Stimulated activated CD8-positive, alpha-beta memory T cell treated with anti-CD3 and anti-CD28 coated beads, Interleukin-15, amount 100 ng/mL, for 4 hours (primary cell): ENCODE measurements at regions not wholly inside any gene's neighbourhood (a gene's known extent, or its start where the extent isn't known, plus 50 kb on each side); places are given as distances from the start of the nearest gene placed in this dataset.

Experiments used
- DNase-seq, 2 donors: peaks; one replicate each; pipeline ENCODE4 v3.0.0-alpha.2; 2020; ENCODE audit warnings: low read depth in 2 of 2

DNA sequence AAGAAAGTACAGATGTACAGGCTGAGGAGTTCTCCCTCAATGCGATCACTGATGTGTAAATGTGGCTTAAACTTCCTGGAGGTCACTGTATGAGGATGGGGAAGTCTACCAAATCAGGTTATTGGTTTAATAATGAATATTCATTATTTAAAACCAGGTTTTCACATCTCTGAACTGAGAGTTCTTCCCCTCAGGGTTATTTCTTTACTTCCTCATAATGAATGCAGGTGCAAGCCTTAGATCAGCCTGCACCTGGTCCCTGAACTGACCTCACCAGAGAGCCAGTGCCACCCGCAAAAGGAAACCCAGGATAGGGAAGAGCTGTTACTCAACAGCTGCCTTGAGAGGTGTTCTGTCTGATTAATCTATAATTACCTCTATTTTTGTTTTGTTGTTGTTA is 369.0 kb downstream of the EPHA4 start:
- no peak for DNase-seq

DNA sequence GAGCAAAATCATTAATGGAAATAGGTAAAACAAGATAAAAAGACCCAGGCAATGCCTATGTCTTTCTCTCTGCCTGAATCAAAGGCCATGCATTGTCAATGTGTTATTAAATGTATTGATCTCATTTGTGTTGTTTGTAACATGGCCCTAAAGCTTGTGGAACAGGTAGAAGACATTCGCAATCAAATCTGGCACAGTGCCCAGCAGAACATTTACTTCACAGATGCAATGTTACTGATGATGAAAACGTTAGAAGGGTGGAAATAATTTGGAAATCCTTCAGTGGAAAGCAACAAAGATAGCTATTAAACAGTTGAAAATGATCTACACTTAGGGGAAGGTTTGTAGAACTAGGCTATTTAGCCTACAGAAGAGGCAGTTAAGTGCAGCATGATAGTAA is 368.2 kb downstream of the EPHA4 start:
- no peak for DNase-seq

DNA sequence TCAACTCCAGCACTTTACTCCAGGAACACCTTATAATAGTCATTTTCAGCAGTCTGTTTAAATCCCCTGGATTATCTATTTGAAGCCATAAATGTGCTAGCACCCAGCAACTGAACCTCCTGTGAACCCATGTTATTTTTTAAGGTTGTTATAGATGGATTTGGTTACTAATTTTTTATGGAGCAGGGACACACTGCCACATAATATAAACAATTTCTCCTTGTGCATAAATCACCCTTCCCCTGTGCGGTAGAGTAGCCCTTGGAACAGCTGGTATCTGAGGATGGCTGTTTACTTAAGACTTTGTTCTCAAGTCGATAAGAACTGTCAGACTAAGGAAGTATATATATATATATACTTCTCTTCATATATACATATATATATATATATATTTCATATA is 367.4 kb downstream of the EPHA4 start:
- DNase-seq, result no peak

DNA sequence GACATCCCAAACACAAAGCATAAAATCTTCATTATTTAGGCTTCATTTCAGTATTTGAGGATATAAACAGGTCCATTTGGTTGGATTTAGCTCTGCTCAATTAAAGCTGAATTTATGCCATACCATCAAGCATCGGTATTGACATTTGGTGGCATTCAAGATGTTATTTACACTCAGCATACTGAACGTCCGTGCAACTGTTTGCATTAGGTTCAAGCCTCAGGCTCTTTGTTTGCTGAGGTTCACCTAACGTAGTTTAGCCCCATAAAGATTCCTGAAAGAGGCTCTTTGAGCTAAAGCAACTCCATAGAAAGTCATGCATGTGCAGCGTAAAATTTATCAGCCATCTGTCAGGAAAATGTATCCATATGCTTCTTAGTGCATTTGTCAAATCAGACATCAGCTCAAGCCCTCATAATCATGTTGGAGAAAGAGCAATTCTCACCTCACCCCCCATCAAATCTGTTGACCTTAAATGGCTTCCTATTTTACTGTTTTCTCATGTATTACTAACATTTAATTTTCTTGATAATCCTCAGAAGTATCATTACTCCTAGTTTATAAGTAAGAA is 366.9 kb downstream of the EPHA4 start:
- DNase-seq, result no peak

DNA sequence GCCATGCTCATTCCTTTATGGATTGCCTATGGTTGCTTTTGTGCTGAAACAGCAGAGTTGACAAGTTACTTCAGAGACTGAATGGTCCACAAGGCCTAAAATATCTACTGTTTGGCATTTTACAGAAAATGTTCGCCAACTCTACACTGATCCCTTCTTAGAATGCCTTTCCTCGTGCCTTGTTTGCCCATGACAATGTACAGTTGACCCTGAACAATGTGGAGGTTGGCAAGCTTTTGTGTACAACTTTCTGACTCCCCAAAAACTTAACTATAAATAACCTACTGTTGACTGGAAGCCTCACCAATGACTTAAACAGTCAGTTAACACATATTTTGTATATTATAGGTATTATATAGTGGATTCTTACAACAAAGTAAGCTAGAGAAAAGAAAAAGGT is 361.4 kb downstream of the EPHA4 start:
- no peak for DNase-seq

DNA sequence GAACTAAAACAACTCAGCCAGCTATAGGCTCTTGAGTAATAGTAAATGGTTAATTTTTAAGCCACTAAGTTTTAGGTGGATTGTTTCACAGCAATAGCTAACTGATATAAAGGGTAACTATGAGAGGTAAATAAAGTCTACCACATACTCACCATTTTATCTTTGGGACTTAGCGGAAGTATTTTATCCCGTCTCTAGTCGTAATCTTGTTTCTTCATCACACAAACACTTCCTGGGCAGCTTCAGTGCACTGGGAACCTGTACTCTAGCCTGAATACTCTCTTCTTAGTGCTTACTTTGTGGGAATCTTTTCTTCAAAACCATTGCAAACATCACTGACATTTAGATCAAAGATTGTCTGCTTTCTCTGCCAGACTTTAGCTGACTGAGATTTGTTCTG is 360.5 kb downstream of the EPHA4 start:
- no peak for DNase-seq

DNA sequence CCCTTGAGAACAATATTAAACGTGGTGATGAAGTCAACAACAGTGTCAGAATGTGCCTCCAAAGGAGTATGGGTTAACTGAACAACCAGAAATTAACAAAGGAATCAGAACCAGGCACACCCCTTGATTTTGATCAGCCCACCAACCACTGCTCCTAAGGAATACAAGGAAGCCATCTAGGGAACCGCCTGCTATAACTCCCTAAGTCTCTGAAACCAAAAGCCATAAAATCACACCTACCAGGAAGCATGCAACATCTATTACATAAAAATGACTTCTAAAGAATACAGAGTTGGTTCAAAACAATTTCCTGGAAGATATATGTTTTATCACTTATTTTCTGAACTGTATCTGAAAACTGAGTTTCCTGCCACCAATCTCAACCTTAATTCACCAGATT is 360.0 kb downstream of the EPHA4 start:
- no peak for DNase-seq

DNA sequence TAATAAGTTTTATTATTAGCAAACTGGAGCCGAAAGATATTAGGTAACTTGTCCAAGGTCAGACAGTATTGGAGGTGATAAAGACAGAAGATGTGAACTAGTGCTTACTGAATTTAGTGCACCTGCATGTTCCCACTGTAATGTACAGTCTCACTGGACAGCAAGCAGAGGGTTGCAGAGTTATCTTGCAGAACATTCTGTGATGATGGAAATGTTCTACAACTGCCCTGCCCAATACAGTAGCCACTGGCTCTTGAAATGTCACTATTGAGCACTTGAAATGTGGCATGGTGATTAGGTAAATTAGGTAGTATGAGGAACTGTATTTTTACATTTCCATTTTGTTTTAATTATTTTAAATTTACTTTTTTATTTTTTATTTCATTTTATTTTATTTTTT is 356.6 kb downstream of the EPHA4 start:
- no peak for DNase-seq

DNA sequence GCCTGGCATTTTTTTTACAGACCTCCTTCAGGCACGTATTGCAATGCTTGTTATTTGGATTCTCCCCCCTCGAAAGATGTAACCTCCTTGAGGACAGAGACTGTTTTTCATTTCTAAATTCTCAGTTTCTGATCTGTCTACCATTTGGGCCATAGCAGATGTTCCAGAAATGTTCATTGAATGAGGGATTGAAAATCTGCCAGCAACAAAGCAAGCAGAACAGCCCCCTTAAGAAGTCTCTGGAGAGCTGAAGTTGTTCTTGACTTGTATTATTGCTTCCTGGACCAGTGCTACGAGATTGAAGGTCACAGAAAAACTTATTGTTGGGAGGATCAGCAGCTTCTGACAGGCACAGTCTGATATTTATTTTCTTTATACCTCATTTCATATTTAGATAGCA is 355.5 kb downstream of the EPHA4 start:
- DNase-seq, result no peak

DNA sequence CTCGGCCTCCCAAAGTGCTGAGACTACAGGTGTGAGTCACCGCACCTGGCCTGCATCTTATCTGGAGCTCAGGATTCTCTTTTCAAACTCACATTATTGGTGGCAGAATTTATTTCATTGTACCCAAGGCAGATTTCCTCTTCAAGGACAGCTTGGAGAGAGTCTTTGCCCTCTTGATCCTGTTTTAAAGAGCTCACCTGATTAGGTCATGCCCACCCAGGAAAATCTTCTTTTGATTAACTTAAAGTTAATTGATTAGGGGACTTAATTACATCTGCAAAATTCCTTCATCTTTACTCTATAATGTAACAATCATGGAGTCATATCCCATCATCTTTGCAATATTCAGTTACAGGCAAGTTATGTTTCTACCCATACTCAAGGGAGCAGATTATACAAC is 346.4 kb downstream of the EPHA4 start:
- no peak for DNase-seq

DNA sequence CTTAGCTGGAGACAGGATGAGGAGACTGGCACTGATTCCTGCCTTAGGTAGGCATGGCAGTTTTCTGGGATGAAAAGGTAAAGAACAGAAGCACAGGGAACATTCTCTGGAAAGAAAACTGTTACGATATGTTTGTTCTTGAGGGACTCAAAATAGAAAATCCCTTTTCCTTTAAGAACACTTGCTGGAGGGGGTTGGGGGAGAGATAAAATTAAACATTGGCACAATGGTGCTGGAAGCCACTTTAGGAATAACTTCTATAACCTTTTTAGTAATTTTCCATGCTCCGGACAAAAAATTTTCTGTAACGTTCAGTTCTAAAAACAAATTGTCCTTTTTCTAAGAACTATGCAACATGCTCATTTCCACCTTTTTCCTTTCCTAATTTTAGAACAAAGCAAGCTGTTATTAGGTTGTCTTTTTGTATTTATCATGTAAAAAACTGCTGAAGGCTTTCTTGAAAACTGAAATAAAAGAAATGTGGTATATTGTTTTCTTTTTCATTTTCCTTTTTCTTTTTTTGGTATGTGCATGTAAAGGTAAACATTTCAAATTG is 343.8 kb downstream of the EPHA4 start:
- DNase-seq, result no peak

DNA sequence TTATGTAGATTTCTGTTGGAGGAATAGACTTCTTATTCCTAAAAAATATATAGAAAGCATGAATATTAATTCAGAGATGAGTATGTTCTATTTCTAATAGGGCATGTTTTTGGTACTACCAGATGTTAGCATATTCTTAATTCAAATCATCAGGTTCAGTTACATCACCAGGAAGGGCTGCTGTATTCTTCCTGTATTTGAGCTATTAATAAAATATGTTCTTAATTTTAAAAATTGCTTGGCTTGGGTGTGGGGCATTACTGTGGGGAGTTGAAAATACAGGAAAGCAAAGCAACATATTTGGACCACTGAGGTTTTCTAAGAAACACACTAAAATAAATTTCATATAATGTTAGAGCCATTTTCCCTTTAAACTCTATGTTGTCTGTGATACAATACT is 343.0 kb downstream of the EPHA4 start:
- DNase-seq, result no peak

DNA sequence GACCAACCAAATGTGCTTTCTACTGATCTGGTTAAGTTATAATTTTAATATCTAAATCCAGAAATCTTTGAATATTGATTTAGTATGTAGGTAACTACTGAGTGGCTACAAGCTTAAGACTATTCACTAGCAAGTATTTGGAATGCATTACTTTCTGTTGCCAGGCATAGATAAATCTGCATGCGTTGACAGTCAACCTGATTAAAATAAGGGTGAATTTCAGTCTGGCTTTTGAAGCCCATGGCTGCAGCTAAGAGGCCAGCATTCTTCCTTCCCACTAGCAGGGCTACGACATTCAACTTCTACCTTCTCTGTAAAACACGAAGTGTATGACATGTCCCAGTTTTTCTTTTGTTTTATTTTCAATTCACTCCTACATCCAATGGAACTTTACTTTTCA is 340.6 kb downstream of the EPHA4 start:
- DNase-seq, result no peak

DNA sequence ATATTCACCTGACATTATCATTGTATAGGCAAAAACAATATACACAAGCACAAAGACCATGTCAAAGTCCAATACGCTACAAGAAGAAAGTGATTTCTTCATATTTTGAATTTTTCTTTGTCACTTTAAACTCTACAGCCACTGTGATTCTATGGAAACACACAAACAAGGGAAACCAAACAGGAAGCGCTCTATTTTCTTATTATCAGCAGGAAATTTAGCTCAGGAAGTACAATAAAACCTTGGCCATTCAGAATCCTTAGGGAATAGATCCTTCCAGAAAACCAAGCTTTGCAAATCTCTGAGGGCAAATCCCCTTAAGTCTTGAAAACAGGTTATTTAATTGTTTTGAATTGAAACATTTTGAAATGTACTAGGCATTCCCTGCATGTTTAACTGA is 336.2 kb downstream of the EPHA4 start:
- DNase-seq, result no peak

DNA sequence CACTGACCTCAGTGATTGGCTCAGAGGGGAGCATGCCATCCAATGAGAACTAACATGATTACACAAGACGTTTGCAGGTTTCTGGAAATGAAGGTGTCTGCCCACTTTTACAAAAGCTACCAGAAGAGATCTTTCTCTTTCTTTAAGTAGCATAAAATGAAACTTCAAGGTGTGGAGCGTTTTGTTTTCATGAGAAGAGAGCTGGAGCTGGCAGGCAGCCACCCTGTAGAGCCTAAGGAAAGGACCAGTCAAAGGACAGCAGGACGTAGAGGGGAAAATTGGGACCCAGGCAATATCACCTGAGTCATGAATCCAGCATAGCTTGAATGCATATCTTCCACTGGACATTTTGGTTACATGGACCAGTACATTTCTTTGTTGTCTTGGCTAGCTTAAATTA is 331.0 kb downstream of the EPHA4 start:
- DNase-seq, result no peak

DNA sequence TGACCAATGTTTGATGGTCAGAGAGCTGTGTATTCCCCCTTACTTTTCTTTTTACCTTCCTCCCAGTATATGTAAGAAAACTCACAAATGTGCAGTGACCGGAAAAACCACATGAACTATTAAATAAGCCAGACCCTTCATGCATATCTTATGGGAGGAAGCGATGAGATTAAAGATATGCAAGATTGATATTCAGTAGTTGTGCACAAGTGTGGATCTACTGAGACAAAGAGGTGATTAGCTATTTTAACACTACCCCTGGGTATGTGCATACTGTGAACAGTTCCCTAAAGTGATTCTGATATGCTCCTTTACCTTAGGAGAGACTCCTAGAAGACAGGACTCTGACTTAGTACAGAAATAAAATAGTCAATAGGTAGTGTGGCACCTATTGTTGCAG is 328.3 kb downstream of the EPHA4 start:
- no peak for DNase-seq

DNA sequence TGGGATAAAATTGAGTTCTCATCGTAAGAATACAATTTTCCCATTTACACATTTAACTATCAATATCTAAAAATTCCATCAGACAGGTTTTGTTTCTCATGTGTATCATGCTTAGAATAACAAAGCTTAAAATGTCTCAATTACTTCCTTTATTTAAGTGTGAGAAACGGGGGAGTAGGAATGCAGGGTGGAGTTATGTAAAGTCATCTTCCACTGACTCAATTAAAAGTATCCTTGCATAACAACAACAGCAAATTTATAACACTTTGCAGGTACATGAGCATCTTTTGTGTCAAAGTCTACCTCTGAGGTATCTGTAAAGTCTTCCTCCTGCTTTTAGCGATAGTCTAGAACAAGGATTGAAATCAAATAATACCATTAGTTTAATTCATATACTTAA is 327.1 kb downstream of the EPHA4 start:
- no peak for DNase-seq

DNA sequence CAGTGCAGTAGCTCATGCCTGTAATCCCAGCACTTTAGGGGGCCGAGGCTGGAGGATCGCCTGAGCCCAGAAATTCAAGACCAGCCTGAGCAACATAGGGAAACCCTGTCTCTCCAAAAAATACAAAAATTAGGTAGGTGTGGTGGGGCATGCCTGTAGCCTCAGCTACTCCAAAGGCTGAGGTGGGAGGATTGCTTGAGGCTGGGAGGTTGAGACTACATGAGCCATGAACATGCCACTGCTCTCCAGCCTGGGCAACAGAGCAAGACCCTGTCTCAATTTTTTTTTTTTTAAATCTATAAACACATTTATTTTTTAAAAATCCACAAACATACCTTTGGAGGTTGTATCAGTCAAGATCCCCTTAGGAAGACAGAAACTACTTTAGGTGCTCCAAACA is 326.3 kb downstream of the EPHA4 start:
- no peak for DNase-seq

DNA sequence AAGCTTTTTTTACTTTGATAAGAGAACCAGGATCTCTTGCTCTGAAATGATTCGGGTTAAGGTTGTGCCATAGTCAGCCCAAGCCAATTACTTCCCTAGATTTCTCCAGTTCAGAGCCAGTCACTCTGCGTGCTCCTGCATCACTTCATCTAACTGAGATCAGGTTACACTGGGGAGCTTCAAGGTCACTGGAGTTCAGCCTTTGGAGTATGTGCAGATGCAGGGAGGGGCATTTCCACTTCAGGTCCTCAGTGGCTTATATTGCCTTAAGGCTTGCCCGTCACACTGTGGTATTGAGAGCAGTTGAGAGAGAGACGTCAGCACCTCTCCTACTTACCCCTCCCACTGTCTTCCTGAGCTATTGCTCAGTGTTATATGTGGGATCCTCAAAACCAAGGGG is 317.8 kb downstream of the EPHA4 start:
- DNase-seq, result no peak

DNA sequence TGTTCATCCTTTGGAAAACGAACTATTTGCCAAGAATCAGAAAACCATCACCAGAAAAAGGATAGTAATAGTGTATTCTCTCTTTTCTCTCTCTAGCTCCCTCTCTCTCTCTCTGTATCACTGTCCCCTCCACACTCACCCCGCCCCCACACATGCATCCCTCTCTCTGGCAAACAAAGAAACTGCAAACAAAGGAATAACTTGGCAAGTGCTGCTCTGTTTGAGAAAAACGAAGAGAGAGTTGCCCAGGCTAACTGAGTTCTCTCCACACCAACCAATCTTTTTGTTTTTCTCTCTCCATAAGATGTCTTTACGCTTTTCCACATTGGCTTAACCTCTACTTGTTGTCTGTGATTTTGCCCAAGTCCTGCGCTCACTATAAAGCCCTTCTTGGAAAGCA is 316.2 kb downstream of the EPHA4 start:
- no peak for DNase-seq

DNA sequence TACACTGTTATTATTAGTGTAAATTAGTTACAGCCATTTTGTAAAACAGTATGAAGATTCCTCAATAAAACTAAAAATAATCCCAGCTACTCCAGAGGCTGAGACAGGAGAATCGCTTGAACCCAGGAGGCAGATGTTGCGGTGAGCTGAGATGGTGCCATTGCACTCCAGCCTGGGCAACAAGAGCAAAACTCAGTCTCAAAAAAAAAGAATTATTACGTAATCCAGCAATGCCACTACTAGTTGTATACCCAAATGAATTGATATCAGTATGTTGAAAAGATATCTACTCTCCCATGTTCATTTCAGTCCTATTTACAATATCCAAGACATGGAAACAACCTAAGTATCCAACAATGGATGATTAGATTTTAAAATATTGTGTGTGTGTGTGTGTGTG is 313.6 kb downstream of the EPHA4 start:
- DNase-seq, result no peak

DNA sequence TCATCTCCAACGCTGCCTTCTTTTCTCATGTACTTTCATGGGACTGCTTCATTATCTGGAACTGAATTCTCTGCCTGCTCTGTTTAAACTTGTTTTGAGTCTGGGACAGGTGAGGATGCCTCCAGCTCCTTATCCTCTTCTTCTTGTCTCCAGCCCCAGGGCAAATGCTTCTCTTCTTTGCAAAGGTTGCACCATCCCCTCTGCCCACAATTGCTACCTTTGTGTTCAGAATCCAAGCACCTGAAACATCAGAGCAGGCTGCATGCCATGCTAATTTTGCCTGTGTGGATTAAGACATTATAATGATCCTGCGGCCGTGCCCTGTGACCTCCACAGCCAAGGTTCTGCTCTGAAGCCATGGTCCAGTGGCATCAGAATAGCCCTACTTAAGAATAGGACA is 309.5 kb downstream of the EPHA4 start:
- DNase-seq, result no peak

DNA sequence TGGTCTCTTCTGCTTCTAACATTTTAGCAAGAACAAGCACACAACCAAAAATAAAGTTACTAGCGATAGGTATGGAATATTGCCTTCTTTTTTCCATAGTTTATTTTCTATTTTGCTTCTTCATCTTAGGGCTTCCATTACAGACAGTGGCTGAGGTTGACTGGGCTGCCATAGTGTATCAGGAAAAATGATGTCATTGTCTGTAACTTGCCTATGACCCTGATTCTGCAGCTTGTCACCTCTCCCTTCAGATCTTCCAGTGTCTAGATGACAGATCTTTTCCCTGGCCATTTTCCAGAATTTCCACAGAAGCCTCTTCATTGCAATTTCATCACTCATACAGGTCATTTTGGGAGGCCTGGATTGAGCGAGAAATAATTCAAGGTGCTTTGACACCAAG is 308.5 kb downstream of the EPHA4 start:
- DNase-seq, result no peak

DNA sequence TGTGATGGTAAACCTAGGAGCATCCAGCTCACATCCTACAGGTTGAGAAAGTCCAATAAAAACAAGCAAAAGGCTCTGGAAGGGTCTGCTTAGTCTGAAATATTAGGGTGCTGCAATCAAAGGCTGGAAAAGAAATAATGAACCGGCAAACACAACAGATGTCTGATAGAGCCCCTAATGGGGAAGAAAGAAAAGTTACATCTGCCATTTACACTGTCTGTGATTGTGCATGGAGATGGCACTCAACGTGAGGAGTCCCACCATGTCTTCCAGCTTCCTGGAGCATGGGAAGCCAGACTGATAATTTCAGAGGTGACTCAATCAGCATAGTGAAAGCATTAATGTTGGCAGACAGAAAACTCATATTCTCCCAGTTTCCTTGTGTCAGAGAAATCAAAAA is 307.8 kb downstream of the EPHA4 start:
- no peak for DNase-seq
